ENCODE measurements at regions not wholly inside any gene's neighbourhood (a gene's known extent, or its start where the extent isn't known, plus 50 kb on each side); places are given as distances from the start of the nearest gene placed in this dataset.

- no peak overlapping the region for H3K27ac ChIP-seq
- TF ChIP-seq POLR2A (IDR thresholded peaks at IDR 0.05), result no peak
- no peak for TF ChIP-seq POLR2AphosphoS5 (IDR thresholded peaks at IDR 0.05)
- TF ChIP-seq, protein P1, sequence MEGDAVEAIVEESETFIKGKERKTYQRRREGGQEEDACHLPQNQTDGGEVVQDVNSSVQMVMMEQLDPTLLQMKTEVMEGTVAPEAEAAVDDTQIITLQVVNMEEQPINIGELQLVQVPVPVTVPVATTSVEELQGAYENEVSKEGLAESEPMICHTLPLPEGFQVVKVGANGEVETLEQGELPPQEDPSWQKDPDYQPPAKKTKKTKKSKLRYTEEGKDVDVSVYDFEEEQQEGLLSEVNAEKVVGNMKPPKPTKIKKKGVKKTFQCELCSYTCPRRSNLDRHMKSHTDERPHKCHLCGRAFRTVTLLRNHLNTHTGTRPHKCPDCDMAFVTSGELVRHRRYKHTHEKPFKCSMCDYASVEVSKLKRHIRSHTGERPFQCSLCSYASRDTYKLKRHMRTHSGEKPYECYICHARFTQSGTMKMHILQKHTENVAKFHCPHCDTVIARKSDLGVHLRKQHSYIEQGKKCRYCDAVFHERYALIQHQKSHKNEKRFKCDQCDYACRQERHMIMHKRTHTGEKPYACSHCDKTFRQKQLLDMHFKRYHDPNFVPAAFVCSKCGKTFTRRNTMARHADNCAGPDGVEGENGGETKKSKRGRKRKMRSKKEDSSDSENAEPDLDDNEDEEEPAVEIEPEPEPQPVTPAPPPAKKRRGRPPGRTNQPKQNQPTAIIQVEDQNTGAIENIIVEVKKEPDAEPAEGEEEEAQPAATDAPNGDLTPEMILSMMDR (IDR thresholded peaks at IDR 0.05), result no peak
- no peak for TF ChIP-seq EP300 (IDR thresholded peaks at IDR 0.05)
- no peaks in the 10 kb centered on the region for H3K36me3 ChIP-seq
- H3K4me3 ChIP-seq, result no peak overlapping the region
- H3K4me1 ChIP-seq, result no peaks in the 10 kb centered on the region
- no peaks in the 10 kb centered on the region for H3K9me3 ChIP-seq
- DNase-seq (ENCODE audit: low spot score in 2 of 2), result no peak
- H3K27me3 ChIP-seq, result no peaks in the 10 kb centered on the region
Measured at GRCh38 chr1:87904651-87905050, 576.0 kb downstream of the LMO4 start.

GRCh38 chr1:87905651-87906050 lies 577.0 kb downstream of the LMO4 start:
- Histone ChIP-seq H3K4me3 (no peak overlapping the region), H3K27ac (no peak overlapping the region), H3K4me1 (no peaks in the 10 kb centered on the region), H3K27me3 (no peaks in the 10 kb centered on the region), H3K36me3 (no peaks in the 10 kb centered on the region), H3K9me3 (no peaks in the 10 kb centered on the region)
- DNase-seq (ENCODE audit: low spot score in 2 of 2), result no peak
- TF ChIP-seq POLR2AphosphoS5 (IDR thresholded peaks at IDR 0.05) (no peak), POLR2A (IDR thresholded peaks at IDR 0.05) (no peak), EP300 (IDR thresholded peaks at IDR 0.05) (no peak)
- TF ChIP-seq, protein P1 (IDR thresholded peaks at IDR 0.05), result no peak
- 58% methylated on average over 4 of the region's 4 CpGs for WGBS

DNA sequence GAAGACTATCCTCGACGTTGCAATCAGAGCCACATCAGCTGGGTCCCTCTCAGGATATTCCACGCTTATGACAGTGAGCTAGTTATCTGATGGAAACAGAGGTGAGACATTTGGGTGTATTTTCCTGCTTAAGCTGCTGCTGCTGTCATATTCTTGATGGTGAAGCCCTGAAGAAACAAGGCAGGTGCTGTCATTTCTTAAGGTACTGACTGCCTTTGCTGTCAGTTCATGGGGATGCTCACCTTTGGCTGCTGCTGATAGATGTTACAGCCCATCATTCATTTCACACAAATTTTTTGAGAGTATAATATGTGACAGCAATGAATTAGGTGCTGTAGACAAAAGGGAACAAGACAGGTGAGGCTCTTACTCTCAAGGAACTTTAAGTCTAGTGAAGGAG lies 577.4 kb downstream of the LMO4 start:
- Histone ChIP-seq H3K4me3 (no peak overlapping the region), H3K36me3 (no peaks in the 10 kb centered on the region), H3K27me3 (no peaks in the 10 kb centered on the region), H3K4me1 (no peaks in the 10 kb centered on the region), H3K27ac (no peak overlapping the region), H3K9me3 (no peaks in the 10 kb centered on the region)
- 92% methylated on average over 3 of the region's 3 CpGs for WGBS
- DNase-seq (ENCODE audit: low spot score in 2 of 2), result no peak
- no peak for TF ChIP-seq POLR2AphosphoS5 (IDR thresholded peaks at IDR 0.05)

DNA sequence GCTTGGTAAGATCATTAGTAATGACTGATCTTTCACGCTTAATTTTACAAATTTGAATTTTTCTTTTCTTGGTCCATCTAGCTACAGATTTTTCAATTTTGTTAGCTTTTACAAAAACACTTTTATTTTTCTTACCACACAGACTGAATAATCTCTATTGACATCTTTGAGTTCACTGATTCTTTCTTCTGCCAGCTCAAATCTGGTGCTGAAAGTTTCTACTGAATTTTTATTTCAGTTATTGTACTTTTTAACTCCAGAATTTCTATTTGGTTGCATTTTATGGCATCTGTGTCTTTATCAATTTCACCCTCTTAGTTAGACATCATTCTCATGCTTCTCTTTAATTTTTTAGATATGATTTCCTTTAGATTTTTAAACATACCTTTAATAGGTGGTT lies 584.7 kb downstream of the LMO4 start:
- H3K4me3 ChIP-seq, result no peak overlapping the region
- H3K4me1 ChIP-seq, result no peaks in the 10 kb centered on the region
- no peak for DNase-seq (ENCODE audit: low spot score in 2 of 2)
- no peak for TF ChIP-seq POLR2AphosphoS5 (IDR thresholded peaks at IDR 0.05)
- no peak overlapping the region for H3K27ac ChIP-seq
- peaks cover 8% of the 10 kb centered on the region for H3K9me3 ChIP-seq
- 97% methylated on average over 1 of the region's 1 CpG for WGBS
- no peaks in the 10 kb centered on the region for H3K27me3 ChIP-seq
- H3K36me3 ChIP-seq, result no peaks in the 10 kb centered on the region

DNA sequence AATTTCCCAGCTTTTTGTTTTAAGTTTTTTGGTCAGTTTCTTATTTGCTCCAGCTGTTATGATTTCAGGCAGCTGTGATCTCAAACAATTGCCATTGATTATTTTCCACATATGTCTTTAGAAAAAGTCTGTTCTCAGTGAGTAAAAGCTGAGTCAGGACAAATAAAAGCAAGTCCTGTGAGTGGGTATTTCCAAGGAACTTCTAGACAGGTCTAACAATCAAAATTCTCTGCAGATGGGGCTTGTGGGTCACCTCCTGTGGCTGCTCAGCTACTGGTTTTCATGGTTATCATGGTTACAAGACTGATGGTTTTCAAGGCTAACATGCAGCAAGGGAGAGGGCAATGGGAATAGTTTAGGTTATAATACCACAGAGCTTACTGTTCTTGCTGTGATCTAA lies 585.7 kb downstream of the LMO4 start:
- no peak for TF ChIP-seq EP300 (IDR thresholded peaks at IDR 0.05)
- TF ChIP-seq, protein P1 (IDR thresholded peaks at IDR 0.05), result no peak
- no peak for TF ChIP-seq POLR2AphosphoS5 (IDR thresholded peaks at IDR 0.05)
- no peak for TF ChIP-seq POLR2A (IDR thresholded peaks at IDR 0.05)
- no peaks in the 10 kb centered on the region for H3K36me3 ChIP-seq
- H3K4me3 ChIP-seq, result no peak overlapping the region
- H3K27ac ChIP-seq, result no peak overlapping the region
- H3K4me1 ChIP-seq, result no peaks in the 10 kb centered on the region
- no peak for DNase-seq (ENCODE audit: low spot score in 2 of 2)
- H3K9me3 ChIP-seq, result peaks cover 8% of the 10 kb centered on the region
- no peaks in the 10 kb centered on the region for H3K27me3 ChIP-seq

GRCh38 chr1:87915771-87916170 lies 587.1 kb downstream of the LMO4 start:
- TF ChIP-seq POLR2AphosphoS5 (IDR thresholded peaks at IDR 0.05), result no peak
- TF ChIP-seq, protein P1 (IDR thresholded peaks at IDR 0.05), result no peak
- TF ChIP-seq EP300 (IDR thresholded peaks at IDR 0.05), result no peak
- no peak for TF ChIP-seq POLR2A (IDR thresholded peaks at IDR 0.05)
- H3K36me3 ChIP-seq, result no peaks in the 10 kb centered on the region
- H3K4me1 ChIP-seq, result no peaks in the 10 kb centered on the region
- H3K27ac ChIP-seq, result no peak overlapping the region
- H3K4me3 ChIP-seq, result no peak overlapping the region
- no peak for DNase-seq (ENCODE audit: low spot score in 2 of 2)
- H3K9me3 ChIP-seq, result peaks cover 8% of the 10 kb centered on the region
- H3K27me3 ChIP-seq, result no peaks in the 10 kb centered on the region
- WGBS, result 94% methylated on average over 2 of the region's 2 CpGs

Measured in suprapubic skin (tissue), 4 donors.